Daoy (cell line): ENCODE measurements at regions not wholly inside any gene's neighbourhood (a gene's known extent, or its start where the extent isn't known, plus 50 kb on each side); places are given as distances from the start of the nearest gene placed in this dataset.
"Not testable (repeated sequence)": the region's sequence is repeated elsewhere in the genome, so short reads cannot be mapped to it uniquely, and the experiment has no call there.

Source experiments
- DNase-seq: peaks from one replicate; pipeline ENCODE4 v3.0.0-alpha.2; 2015; ENCODE audit warnings: low read depth

DNA sequence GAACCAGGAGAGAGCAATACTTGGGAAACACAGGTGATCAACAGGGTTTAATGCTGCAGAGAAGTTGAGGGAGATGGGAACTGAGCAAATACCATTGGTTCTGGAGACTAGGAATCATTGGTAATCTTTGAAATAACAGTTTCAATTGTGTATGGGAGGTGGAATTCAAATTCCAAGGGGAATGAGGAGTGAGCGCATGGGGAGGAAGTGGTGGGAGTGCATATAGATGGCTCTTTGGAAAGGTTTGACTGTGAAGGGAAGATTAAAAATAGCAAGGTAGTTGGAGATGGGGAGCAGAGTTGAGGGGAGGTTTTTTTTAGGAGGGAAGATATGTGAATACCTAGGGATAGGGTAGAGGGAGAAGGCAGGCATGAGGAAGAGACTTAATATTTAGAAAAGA, 51.1 kb upstream of the ROPN1 start:
- no peak for DNase-seq

DNA sequence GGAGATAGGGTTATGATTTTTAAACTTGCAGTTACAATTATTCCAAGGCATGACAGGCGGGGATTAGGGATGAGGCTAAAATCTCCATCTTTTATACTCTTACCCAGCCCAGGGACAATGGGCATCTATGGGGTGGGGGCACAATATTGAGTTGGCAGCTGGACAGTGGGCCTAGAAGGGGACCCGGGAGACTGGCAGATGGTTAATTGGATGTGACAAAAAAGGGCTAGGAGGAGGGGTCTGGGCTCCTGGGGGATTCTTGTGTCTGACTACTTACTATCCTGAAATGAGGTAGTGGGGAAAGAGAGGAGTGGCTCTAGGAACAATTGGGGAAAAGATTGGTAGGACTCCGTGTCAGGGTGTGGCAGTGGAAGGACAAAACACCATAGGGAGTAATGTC, 53.0 kb upstream of the ROPN1 start:
- DNase-seq = no peak

DNA sequence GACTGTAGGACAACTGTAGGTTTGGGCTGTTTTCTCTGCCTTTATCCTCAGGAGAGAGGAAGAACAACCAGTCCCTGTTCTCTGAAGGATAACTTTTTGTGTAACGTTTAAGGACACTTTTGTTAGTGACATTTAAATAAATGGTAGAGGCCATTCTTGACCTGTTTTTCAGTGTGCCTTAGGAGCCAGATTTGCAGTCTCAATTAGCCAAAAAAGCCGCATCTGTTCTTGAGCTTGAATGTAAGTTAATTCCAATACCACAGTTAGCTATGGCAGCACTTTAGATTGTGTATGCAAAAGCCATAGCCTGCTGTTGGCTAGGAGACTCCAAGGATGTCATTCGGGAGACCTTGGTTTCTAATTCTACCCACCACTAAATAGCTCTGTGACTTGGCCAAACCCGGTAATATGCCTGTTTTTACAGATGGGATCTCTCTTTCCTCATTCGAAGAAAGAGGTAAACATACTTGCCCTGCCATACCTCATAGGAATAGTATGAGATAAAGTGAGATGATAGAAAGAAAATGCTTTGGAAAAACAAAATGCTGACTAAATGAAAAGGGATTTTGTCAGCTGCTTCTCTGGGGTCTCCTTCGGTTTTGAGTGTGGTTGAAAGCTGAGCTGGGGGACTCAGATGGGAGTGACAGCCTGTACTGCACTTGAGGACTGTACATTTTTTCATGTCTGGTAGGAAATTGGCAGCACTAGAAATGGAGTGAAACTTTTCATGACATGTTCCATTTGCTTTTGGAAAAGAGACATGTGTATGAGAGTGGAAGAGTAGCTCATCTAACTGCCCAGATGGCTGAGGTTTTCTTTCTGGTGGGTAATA, 57.3 kb upstream of the ROPN1 start:
- no peak for DNase-seq

DNA sequence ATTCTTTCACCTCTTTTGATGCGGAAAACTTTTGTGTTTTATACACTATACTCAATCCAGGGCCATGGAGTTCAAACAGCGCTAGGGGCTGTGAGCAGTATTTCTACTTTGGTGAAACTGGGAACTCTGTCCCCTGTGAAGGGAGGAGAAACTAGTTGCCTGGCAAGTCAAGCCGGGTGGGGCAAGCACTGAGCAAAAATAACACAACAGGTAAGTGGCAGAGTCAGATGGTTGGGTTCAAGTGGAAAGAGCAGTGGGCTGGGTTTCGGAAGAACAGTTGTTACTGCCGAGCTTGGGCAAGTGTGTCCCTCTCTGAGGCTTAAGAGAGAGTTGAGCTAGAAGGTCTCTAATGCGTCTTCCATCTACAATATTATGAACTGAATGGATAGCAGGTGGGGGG, 59.7 kb upstream of the ROPN1 start:
- DNase-seq = no peak

DNA sequence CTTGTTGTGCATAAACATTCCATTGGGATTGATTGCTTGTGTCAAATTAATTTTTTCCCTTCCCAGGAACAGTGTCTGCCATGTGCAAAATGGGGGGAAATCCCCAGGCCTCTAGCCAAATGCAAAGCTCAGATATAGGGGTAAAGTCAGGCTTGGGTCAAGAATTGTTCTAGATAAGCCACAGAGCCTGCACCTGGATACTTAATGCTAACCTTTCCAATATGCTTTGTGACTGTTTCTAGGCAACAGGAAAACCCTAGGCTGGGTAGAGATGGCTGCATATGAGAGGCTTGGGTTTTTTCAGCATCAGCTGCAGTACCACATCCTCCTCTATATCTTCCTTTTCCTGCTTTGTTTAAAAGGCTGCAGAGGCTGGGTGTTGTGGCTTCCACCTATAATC, 61.9 kb upstream of the ROPN1 start:
- no peak for DNase-seq

DNA sequence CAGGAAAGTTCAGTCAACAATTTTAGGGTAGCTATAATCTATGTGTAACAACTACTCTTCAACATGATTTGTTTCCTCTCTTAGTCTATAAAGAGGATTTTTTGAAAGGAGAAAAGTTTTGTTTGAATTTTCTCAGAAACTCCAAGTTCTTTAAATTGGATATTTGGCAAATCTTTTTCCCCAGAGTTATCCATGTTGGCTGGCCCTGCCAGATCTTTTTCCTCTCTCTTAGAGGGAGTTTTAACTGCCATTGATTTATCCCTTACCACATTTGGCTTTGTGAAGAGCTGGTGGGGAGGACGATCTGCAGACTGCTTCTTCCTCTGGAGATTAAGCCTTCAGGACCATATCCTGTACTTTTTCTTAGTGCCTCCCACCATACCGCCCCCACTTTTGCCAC, 64.9 kb upstream of the ROPN1 start:
- DNase-seq = no peak

DNA sequence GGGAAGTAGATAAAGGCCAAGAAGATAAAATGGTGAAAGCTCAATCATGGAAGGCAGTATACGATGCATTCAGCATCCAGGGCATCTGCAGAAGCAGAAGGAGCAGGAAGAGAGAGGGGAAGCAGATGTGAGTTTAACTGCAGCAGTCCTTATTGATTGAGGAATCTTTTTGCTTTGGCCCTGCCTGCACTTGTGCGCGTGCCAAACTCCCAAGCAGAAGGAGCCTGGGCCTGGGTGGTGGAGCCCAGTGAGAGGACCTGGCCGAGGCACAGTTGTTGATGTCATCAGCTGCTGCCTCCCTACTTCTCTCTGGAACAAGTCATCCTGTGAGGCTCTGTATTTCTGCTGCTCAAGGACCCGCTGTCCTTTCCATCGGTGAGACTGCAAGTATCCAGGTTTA, 65.5 kb upstream of the ROPN1 start:
- DNase-seq = no peak

DNA sequence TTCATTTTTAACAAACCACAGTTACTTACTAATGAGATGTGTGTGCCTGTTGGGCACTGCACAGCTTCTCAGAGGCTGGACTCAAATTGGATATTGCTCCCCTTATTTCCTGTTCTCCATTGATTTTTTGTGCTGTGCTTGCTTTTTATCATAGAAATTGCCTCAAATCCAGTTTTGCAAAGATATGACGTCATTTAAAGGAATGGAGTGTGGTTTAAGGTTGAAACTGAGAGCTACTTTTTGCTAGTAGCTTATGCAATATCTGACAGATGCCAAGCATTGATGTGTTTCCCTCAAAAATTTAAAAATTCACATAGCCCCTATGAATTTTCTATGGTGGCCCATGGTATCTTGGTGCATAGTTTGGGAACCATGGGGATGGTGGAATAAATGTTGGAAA, 67.7 kb upstream of the ROPN1 start:
- no peak for DNase-seq

DNA sequence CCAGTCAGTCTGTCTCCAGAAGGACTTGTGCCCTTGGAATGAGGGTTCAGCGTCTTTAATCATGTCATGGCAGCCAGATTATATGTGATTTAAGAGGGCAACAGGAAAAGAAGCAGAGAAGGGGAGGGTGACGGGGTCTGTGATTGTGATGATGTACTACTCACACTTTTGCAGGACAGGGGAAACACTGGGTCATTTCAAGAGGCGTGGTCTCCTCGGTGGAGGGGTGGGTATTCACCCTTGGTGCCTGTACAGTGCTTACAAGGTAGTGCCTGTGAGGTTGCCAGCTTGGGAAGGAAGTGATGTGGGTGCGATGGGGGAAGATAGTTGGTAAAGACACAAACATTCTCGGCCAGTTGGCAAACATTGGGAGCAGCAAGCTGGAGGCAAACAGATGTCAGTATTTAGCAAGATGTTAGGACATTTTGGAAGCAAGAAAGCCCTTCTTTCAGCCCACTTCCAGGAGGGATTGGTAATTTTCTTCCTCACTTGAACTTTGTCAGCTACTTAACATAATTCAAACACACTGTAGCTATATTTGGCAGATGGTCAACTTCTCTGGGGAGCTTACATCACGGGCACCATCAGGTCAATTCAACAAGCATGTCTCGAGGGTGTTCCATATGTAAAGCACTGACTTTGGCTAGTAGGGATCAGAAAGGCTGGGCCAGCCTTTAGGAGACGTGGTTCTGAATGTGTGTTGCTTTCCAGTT, 71.4 kb upstream of the ROPN1 start:
- DNase-seq = peak; percentile 15

DNA sequence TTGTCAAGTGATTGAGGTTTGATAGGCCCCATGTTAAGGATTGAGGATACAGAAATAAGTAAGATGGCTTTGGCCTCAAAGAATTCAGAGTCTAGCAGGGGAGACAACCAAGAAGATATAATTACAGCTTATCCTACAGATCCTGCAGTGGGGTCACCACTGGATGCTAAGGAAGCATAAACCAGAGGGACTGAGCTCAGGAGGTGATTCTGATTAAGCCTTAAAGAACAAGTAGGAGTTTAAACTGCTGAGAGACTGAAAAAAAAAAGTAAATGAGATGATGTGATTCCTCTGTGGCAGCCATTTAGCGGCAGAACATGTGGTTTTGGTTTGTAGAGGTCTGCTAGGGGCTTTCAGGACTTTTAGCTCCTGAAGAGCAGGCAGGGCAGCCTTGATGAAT, 72.1 kb upstream of the ROPN1 start:
- DNase-seq = no peak

DNA sequence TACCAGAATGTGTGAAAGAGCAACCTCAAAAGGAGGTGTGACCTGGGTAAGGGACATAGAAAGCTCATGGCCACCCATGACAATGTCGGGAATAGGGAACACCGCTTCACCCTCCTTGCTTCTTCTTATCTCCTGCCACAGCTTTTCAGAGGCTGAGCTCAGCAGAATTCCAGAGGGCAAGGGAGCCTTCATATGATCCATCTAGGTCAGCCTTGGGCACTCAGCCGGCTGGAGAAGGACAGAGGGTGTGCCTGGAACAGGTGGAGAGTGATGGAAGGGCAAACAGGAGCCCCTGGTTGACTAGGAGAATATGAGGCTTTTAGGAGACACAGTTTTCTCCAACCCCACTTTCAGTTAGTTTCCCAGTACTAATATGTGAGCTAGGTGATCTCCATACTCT, 74.6 kb upstream of the ROPN1 start:
- DNase-seq = not testable (repeated sequence)

DNA sequence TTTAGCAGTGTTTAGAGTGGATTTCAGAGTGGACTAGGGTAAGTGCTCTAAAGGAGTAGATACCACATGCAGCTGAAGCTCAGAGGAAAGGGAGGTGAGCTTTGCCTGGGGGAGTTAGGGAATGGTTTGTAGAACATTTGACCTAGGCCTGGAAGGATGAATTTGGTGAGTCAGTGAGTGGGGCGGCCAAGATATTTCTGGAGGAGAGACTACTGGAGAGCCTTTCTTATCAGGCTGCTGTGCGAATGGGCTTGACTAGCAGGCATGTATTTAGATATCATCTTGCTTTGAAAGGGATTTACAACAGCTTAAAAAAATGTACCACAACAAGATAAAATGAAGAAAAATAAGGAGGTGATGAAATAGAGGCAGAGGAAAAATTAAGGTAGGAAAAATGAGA, 77.8 kb upstream of the ROPN1 start:
- peak; percentile 29 for DNase-seq

DNA sequence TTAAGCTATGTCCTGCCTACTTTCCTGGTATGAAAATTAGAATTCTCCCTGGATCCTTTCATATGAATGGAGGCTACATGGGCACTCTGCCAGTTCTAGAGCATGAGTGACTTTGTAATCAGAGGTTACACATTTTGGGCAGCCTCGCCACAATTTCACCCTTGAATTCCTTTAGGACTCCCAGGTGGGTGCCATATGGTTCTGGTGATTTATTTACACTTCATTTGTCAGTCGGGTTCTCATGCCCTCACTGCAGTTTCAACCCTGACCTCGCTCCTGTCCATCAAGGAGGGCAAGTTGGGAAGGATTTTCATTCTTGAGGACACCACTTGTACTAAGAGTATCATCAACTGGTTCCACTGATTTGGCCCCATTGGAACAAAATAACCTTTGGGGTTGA, 83.2 kb upstream of the ROPN1 start:
- DNase-seq = not testable (repeated sequence)

DNA sequence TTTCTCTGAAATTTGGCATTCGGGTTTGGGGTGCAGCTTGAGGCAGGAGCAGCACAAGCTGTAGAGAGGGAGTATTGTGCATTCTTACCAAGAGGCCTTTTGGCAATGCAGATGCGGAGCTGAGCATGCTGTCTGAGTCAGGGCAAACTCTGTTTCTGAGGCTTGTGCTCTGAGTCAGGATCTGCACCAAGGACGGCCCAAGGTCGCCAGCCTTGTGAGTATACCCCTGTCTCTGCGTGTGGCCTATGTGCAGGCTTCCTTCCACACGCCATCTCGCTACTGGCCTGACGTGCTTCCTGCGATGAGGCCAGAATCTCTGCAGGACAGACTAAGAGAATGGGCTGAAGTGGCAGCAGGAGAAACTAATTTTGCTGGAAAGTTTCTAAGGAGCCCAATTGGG, 83.8 kb upstream of the ROPN1 start:
- DNase-seq = peak; percentile 52

DNA sequence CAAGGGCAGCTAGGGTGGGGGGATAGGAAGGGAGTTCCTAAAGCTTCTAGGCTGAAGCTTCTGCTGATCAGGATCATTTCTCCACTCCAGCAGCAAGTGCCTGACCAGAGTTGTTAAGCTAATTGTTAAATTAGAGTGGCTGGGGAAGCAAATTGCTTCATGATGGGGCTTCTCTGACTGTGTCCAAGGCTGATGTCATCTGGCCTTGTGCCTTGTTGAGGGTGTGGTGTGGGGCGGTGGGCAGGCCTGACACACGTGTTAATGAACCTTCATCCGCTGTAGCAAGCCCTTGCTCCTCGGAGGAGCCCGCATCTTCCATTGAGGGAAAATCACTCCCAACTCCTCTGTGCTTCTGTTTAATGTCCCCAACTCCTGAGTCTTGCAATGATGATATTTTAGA, 84.3 kb upstream of the ROPN1 start:
- peak; percentile 21 for DNase-seq

DNA sequence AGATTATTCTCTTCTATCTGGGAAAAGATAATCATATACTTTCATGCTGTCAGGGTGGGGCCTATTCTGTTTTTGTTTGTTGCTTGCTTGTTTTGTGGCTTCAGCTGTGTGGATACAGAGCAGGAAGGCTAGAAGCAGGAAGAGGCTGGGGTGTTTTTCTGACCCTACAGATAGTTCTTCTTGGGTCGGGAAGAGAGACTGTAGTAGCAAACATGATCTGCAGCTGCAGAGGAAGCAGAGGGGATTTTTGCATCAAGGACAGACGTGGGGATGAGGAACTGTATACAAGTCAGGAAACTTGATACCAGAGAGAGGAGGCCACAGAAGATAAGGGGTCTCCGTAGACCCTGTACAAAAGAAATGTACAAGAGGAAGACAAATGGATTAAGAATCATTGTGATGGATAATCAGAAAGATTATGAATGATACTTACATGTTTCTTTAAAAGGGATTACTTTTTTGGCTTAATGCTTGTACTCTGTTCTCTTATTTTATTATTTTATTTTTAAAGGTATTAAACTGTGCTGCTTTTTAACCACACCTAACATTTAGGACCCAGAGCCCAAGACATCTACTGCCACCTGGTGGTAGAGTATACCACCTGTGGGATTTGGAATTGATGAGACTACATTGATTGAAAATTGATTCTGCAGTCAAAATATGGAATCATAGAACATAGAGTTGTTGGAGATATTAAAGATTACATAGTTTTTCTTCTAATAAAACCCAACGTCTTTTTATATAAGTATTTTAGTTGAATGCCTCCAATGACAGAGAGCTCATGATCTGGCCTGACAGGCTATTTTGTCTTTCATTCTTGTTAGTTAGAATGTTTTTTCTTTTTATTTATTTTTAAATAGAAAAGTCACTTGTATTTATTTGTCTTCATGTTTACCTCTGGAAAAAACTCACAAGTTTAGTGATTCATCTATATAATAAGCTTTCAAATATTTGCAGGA, 87.3 kb upstream of the ROPN1 start:
- DNase-seq = peak; percentile 31

DNA sequence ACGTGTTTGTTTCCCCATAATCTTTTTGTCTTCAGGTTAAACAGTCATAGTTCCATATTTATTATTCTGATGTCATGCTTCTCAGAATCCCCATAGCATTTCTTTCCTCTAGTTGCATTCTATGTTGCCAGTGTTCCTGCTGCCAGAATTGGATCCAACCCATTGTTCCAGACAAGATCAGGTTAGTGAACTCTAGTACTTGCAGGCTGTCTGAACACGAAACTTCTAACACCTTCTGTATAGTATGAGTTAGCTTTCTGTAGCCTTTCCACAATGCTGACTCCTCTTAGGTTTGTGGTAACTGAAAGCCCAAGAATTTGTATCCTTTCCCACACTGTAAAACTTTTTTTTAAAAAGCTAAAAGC, 88.0 kb upstream of the ROPN1 start:
- no peak for DNase-seq

DNA sequence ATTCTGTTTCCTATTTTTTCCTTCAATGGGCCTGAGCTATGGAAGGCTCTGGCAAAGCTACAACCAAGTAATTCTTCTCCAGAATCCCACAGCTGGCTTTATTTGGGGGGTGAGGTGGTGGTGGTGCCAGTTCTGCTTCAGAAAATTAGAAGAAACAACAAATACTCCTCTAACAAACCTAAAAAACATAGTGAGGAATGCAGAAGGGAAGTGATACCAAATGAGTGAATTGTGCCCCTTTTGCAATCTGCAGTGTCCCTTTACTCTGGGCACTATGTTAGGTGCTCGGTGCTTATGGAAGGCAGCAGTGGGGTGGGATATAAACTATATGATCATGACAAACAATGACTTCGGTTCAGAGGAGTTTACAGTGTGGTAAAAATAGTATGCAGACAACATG, 90.4 kb upstream of the ROPN1 start:
- DNase-seq = no peak

DNA sequence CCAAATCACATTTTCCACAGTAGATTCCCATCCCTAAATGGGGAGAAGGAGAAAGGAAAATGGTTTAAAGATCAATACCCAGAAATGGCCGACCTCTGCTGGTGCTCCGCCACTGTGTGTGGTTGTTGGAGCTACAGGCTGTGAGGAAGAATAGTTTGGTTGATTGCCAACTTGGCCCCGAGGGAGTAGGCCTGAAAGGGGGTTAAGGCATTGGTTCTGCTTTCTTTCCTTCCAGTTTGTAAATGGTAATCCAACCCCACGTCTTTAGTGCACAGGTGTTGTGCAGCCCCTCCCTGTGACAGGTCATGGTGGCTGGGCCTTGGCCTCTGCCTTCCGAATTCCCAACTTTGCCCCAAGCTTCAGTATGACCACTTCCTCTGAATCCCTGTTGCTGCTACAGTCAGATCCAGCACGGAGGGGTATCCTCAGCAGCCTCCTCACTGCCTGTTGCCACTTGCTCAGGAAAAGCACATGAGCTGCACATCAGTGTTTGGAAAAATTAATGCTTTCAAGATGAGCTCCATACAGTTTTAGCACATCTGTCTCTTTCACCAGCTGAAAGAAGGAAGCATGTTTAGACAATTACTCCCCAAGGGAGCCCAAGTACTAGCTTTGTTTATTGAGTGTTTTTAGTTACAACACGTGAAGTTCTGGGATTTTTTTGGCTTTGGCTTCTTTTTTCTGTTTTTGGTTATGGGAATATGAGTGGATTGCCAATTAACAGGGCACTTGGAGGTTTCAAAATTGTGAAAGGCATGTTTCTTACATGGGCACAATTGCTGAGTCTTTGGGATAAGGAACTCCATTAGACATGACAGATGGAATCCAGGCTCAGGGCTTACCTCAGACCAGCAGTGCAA, 92.3 kb upstream of the ROPN1 start:
- no peak for DNase-seq

DNA sequence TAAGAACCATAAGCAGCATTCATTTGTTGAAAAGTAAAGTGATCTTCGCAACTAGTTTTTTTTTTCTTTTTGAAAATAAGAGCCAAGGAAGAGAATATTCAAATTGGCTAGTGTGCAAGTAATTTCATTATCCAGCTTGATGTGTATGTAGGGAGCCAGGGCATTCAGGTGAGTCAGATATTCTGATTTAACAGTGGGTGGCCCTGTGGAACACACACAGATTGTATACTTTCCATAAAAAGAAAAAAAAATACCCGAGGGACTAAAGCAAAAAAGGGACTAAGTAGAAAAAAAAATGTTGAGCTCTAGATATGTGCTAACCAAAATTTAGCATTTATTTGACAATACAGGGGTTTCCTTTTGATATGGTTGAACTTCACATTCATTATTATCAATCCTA, 96.9 kb upstream of the ROPN1 start:
- DNase-seq = no peak

DNA sequence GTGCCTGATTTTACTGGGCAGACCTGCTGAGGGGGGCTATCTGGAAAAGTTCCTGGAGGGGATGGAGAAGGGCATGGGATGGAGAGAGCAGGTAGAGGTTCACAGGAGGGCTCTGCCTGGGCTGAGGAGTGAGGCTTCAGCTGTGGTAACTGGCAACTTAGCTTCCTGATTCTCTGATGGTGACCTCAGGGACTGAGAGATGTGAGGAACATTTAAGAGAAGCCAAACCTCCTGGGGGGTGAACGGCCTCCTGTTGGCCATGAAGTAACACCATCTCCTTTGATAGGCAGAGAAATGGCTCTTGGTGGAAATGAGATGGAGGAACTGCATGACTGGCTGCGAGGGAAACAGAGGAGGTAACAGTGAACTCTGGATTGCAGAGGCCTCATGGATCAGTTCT, 97.3 kb upstream of the ROPN1 start:
- no peak for DNase-seq

DNA sequence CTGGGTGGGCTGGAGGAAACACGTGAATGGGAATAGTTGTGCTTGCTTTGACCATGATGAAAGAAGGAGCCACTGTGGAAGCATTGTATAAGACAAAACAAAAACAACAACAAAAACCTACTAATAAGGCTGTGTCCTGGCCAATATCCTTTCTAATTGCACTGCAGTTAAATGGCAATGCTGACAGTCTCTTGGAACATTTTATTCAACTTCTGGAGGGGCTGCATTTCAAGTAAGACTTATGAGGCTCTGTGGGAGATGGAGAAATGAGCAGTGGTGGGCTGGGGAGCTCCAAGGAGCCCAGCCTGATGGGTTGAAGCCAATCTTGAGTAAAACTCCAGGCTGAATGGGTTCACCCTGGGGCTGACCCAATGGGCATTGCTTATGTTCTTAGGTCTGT, 99.8 kb upstream of the ROPN1 start:
- no peak for DNase-seq
